PC-9 (cell line): ENCODE measurements at regions not wholly inside any gene's neighbourhood (a gene's known extent, or its start where the extent isn't known, plus 50 kb on each side); places are given as distances from the start of the nearest gene placed in this dataset.

ENCODE experiments used
- EZH2 ChIP-seq: fragments of 200-600 bp; sonication (generic); IDR thresholded peaks from 2 replicates; pipeline ENCODE4 v1.8.0; 2017; ENCODE audit warnings: antibody characterized with exemption, low read depth
- TF ChIP-seq, protein P1 (sequence below): fragments of 200-600 bp; sonication (generic); conservative IDR thresholded peaks from 2 replicates; pipeline ENCODE4 v1.6.1; 2017; ENCODE audit warnings: mixed run types, antibody characterized with exemption, mild to moderate bottlenecking, moderate library complexity

GRCh38 chr2:175806125-175806490 lies 196.0 kb downstream of the LNPK start:
- TF ChIP-seq, protein P1, sequence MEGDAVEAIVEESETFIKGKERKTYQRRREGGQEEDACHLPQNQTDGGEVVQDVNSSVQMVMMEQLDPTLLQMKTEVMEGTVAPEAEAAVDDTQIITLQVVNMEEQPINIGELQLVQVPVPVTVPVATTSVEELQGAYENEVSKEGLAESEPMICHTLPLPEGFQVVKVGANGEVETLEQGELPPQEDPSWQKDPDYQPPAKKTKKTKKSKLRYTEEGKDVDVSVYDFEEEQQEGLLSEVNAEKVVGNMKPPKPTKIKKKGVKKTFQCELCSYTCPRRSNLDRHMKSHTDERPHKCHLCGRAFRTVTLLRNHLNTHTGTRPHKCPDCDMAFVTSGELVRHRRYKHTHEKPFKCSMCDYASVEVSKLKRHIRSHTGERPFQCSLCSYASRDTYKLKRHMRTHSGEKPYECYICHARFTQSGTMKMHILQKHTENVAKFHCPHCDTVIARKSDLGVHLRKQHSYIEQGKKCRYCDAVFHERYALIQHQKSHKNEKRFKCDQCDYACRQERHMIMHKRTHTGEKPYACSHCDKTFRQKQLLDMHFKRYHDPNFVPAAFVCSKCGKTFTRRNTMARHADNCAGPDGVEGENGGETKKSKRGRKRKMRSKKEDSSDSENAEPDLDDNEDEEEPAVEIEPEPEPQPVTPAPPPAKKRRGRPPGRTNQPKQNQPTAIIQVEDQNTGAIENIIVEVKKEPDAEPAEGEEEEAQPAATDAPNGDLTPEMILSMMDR = no peak
- TF ChIP-seq EZH2 = no peak
